B cell (primary cell): ENCODE measurements at regions not wholly inside any gene's neighbourhood (a gene's known extent, or its start where the extent isn't known, plus 50 kb on each side); places are given as distances from the start of the nearest gene placed in this dataset.

Experiments
- EZH2 ChIP-seq: IDR thresholded peaks from 2 replicates; pipeline ENCODE4 v1.6.1; 2012; ENCODE audit warnings: borderline replicate concordance, low read depth, mild to moderate bottlenecking, moderate library complexity, low read length; ENCODE audit not compliant: insufficient read depth, poor library complexity, severe bottlenecking
- TF ChIP-seq, protein P1 (sequence below): fragments of 200-600 bp; IDR thresholded peaks from one replicate; pipeline ENCODE4 v1.8.0; 2022; ENCODE audit warnings: antibody characterized with exemption, mild to moderate bottlenecking

DNA sequence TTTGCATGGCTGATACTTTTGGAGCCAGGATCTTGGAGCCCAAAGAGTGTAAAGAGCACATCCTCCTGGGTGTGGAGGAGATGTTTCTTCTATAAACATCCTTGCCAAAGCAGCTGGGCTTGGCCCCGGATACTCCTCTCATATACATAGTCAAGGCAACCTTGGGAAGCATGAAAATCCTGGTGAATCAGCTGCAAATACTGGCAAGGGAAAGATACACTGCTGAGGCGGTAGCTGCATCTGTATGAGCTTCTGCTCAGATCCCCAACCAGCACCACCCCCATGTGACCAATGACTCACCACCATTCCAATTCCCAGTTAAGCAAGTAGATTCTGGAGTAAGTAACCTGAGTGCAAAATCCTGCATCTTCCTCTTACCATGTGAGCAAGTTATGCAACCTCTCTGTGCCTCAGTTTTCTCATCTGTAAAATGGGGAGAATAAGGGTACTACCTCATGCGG is 567.4 kb downstream of the MED13L start:
- TF ChIP-seq, protein P1, sequence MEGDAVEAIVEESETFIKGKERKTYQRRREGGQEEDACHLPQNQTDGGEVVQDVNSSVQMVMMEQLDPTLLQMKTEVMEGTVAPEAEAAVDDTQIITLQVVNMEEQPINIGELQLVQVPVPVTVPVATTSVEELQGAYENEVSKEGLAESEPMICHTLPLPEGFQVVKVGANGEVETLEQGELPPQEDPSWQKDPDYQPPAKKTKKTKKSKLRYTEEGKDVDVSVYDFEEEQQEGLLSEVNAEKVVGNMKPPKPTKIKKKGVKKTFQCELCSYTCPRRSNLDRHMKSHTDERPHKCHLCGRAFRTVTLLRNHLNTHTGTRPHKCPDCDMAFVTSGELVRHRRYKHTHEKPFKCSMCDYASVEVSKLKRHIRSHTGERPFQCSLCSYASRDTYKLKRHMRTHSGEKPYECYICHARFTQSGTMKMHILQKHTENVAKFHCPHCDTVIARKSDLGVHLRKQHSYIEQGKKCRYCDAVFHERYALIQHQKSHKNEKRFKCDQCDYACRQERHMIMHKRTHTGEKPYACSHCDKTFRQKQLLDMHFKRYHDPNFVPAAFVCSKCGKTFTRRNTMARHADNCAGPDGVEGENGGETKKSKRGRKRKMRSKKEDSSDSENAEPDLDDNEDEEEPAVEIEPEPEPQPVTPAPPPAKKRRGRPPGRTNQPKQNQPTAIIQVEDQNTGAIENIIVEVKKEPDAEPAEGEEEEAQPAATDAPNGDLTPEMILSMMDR: no peak
- TF ChIP-seq EZH2: no peak
